ENCODE measurements at regions not wholly inside any gene's neighbourhood (a gene's known extent, or its start where the extent isn't known, plus 50 kb on each side); places are given as distances from the start of the nearest gene placed in this dataset.
"Not testable (repeated sequence)": the region's sequence is repeated elsewhere in the genome, so short reads cannot be mapped to it uniquely, and the experiment has no call there.

GRCh38 chr2:56969513-56969912 lies 785.7 kb downstream of the CCDC85A start:
- DNase-seq (ENCODE audit: low read depth, low spot score) = no peak

DNA sequence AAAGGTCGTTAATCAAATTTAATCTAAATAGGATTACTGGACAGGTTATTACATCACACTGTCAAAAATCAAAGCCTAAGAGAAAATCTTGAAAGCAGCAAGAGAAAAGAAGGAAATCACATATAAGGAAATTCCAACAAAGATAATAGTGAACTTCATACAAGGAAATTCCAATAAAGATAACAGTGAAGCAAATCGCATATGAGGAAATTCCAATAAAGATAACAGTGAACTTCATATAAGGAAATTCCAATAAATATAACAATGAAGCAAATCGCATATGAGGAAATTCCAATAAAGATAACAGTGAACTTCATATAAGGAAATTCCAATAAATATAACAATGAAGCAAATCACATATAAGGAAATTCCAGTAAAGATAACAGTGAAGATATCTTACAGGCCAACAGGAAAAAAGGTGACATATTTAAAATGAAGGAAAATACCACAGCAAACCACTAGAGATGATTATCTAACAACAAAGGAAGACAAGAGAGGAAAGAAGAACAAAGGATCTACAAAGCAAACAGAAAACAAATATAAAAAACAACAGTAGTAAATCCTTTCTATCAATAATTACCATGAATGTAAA lies 787.7 kb downstream of the CCDC85A start:
- no peak for DNase-seq (ENCODE audit: low read depth, low spot score)

GRCh38 chr2:56981554-56981953 lies 797.8 kb downstream of the CCDC85A start:
- DNase-seq (ENCODE audit: low read depth, low spot score) = no peak

DNA sequence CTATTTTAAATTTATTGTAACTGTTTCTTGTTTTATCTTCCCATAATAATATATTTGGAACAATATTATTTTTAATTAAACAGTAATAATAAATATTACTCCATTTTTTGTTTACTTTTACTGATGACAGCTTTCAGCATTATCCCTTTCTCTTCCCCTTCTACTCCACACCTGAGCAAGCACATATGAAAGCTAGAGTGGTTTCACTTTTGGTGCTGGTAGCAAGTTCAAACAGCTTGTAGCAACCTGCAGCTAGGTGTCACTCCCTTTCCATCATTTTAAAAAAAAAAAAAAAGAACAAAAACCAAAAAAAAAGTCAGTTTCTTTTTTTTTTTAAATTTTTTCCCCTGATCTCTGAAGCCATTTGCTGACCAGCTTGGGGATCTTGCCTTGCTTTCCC lies 801.8 kb downstream of the CCDC85A start:
- DNase-seq (ENCODE audit: low read depth, low spot score) = no peak

DNA sequence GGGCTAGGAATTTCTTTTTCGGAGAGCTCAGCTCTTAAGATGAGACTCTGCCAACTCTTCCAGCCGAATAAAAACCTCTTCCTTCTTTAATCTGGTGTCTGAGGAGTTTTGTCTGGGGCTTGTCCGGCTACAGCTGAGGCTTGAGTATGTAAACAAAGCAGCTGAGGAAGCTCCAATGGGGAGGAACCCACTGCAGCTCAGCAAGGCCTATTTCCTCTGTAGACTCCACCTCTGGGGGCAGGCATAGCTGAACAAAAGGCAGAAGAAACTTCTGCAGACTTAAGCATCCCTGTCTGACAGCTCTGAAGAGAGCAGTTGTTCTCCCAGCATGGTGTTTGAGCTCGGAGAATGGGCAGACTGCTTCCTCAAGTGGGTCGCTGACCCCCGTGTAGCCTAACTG lies 838.7 kb downstream of the CCDC85A start:
- DNase-seq (ENCODE audit: low read depth, low spot score) = no peak

DNA sequence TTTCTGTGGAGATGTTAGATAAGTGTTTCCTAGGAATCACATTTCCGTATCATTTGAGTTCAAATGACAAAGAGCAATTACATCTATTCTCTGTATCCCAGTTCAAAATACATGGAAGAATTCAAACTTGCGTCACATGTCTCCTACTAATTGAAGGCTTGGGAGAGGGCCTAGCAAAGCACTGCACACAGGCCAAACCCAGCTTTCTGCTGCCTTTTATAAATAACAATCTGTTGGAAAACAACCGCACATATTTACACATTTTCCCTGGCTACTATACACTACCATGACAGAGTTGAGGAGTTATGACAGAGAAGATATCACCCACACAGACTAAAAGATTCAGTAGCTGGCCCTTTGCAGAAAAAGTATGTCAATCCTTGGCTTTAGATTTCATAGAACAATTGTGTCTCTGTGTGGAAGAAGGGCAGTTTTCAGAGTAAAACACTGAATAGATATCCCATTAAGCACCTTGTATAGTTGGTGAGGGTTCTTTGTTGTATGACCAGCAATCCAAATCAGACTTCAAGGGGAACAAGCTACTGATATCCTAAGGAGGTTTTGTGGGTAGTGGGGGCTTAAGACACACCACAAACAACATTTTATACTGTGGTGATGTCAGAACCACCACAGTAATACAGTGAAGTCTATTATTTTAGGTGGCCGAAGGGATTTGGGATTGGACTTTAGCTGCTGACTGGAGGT lies 861.3 kb downstream of the CCDC85A start:
- DNase-seq (ENCODE audit: low read depth, low spot score) = no peak

DNA sequence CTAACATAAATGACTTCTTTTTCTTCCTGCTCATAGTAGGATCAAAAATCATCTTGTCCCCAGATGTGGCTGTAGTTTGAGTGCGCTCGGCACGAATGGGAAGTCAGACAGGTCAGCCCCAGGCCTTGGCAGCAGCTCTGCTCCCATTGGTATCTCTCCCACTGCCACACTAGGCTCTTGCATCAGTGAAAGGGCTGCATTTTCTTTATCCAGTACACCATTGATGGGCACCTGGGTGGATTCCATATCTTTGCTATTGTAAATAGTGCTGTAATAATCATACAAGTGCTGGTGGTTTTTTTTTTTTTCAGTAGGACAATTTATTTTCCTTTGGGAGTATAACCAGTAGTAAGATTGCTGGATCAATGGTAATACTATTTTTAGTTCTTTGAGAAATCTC lies 865.5 kb downstream of the CCDC85A start:
- no peak for DNase-seq (ENCODE audit: low read depth, low spot score)

- DNase-seq (ENCODE audit: low read depth, low spot score) = no peak
These were observed 866.2 kb downstream of the CCDC85A start for GRCh38 chr2:57050007-57050406.

- DNase-seq (ENCODE audit: low read depth, low spot score) = not testable (repeated sequence)
These were observed 882.5 kb downstream of the CCDC85A start for GRCh38 chr2:57066301-57066700.

- DNase-seq (ENCODE audit: low read depth, low spot score) = no peak
These were observed 891.4 kb downstream of the CCDC85A start for GRCh38 chr2:57075226-57075625.

GRCh38 chr2:57080035-57080434 lies 896.2 kb downstream of the CCDC85A start:
- no peak for DNase-seq (ENCODE audit: low read depth, low spot score)

DNA sequence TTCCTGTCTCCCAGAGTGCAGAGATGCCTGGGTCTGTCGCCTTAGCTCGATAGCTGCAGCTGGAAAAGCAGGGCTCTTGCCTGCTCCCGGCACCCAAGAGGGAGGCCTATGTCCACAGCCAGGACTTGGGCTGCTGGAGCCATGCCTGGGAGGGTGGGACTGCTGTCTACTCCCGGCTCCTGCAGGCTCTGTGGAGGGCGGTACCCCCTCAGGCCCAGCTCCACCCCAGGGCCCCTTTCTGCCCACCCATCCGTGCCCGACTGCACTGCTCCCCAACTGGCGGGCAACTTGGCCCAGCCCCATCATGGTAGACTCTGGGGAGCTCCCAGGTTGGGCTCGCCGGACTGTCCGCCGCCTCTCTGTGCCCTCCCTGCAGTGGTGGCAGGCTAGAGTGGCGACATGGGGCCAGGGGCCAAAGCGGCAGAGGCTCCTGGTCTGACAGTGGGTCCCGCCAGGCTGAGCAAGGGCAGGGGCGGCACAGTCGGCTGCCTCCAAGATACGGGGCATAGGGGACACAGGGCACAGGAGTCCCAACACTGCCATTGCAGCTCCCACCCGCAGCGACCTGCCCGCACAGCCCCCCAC lies 901.0 kb downstream of the CCDC85A start:
- no peak for DNase-seq (ENCODE audit: low read depth, low spot score)

- no peak for DNase-seq (ENCODE audit: low read depth, low spot score)
These were observed 909.2 kb downstream of the CCDC85A start for GRCh38 chr2:57093020-57093419.

DNA sequence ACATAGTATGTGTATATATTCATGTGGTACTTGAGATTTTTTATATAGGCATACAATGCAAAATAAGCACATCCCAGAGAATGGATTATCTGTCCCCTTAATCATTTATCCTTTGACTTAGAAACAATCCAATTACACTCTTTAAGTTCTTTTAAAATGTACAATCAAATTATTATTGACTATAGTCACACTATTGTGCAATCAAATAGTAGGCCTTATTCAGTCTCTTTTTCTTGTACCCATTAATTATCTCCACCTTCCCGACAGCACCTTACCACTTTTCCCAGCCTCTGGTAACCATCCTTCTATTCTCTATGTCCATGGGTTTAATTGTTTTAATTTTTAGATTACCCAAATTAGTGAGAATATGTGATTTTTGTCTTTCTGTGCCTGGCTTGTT lies 914.1 kb downstream of the CCDC85A start:
- no peak for DNase-seq (ENCODE audit: low read depth, low spot score)

DNA sequence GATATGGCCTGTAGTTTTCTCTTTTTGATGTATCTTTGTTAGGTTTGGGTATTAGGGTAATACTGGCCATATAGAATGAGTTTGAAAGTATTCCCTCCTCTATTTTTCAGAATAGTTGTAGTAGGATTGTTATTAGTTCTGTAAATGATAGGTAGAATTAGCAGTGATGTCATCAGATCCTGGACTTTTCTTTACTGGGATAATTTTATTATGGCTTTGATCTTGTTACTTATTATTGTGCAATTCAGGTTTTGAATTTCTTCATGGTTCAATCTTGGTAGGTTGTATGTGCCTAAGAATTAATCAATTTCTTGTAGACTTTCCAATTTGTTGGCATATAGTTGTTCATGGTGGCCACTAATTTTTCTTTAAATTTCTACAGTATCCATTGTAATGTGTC lies 916.6 kb downstream of the CCDC85A start:
- no peak for DNase-seq (ENCODE audit: low read depth, low spot score)

- DNase-seq (ENCODE audit: low read depth, low spot score) = no peak
These were observed 921.9 kb downstream of the CCDC85A start for GRCh38 chr2:57105694-57106093.

GRCh38 chr2:57107353-57107752 lies 923.6 kb downstream of the CCDC85A start:
- DNase-seq (ENCODE audit: low read depth, low spot score) = no peak

DNA sequence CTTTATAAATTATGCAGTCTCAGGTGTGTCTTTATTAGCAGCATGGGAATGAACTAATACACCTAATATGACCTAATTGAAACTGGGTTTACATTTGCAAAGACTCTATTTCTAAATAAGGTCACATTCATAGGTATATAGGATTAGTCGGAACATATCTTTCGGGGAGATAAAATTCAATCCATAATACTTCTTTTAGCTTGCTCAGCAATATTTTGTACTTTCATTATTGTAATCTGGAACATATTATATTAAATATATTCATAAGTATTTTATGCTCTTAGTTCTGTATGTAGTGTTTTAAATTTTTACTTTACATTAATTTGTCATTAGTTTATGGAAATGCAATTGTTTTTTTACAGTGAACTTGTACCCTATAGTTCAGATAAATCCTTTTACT lies 927.7 kb downstream of the CCDC85A start:
- no peak for DNase-seq (ENCODE audit: low read depth, low spot score)

DNA sequence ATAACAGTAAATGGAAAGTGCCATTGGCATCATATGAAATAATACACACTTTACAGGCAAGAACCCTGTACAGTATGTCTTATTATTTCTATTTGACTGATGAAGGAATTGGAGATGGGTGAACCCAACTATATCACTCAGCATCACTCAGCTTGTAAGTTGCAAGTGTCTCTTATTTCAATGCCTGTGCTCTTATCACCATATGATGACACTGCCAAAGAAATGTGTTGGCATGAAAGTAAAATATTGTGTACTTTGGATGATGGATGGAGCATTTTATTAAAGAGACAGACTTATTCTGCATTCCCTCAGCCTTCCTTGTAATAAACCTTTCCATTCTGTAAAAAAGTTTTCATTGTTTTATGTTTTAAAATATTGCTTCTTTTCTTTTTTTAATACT lies 927.5 kb upstream of the VRK2 start:
- DNase-seq (ENCODE audit: low read depth, low spot score) = no peak

DNA sequence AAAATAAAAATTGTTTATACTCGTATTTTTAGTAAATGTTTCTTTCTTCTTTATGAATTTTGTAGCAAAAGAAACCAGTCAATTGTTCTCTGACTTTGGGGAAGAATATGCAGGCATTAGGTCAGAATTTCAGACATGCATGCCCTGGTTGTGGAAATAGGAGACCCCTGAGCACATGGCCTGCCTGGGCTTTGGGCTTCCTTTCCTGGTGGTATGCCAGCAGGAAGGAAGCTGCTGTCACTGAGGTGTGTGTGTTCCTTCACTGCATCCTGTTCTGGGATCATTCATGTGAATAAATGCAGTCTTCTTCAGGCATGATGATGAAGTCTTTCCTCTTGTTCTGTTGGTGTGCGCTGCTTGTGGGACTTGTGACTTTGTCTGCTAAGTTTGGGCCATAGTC lies 920.2 kb upstream of the VRK2 start:
- no peak for DNase-seq (ENCODE audit: low read depth, low spot score)

DNA sequence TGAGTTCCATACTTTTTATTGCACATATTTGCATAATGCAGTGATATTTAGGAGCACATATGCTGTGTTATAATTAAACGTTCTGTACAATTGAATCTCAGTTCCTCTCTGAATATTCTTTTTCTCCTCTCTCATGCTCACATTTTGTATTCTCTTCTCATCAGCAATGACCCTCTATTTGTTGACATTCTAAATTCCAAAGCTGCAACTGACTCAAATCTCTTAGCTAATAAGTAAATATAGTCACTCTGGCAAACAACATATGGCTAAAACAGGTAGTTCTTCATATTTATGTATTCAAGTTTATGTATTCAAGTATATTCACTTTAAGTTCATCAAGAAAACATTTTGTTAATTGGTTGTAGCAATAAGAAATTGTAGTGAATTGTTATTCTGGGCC lies 907.4 kb upstream of the VRK2 start:
- DNase-seq (ENCODE audit: low read depth, low spot score) = no peak

GRCh38 chr2:57141269-57141668 lies 905.3 kb upstream of the VRK2 start:
- DNase-seq (ENCODE audit: low read depth, low spot score) = no peak

GRCh38 chr2:57146951-57147350 lies 899.7 kb upstream of the VRK2 start:
- no peak for DNase-seq (ENCODE audit: low read depth, low spot score)
